Thoracic aorta (tissue), 2 donors: ENCODE measurements at regions not wholly inside any gene's neighbourhood (a gene's known extent, or its start where the extent isn't known, plus 50 kb on each side); places are given as distances from the start of the nearest gene placed in this dataset.

Experiments
- ATAC-seq: fragments of 150-250 bp; one replicate; pipeline ENCODE4 v1.8.0; 2017; ENCODE audit warnings: low read depth; ENCODE audit not compliant: insufficient number of reproducible peaks, low FRiP score
- DNase-seq: peaks from one replicate; pipeline ENCODE4 v3.0.0-alpha.2; 2020; ENCODE audit warnings: low spot score
- H3K27ac ChIP-seq, 2 donors: fragments of 200-600 bp; sonication (generic); 1 replicate in 1 of 2; 2 replicates in 1 of 2; pipeline ENCODE4 v1.5.1; 2016; ENCODE audit warnings: mild to moderate bottlenecking in 2 of 2, moderate library complexity in 2 of 2
- H3K27me3 ChIP-seq: fragments of 200-600 bp; sonication (generic); replicated peaks from 2 replicates; pipeline ENCODE4 v1.6.0; 2016; ENCODE audit warnings: mild to moderate bottlenecking; ENCODE audit not compliant: insufficient read depth
- H3K36me3 ChIP-seq: fragments of 200-600 bp; sonication (generic); one replicate; pipeline ENCODE4 v1.5.1; 2016
- H3K4me1 ChIP-seq, 2 donors: fragments of 200-600 bp; sonication (generic); 1 replicate in 1 of 2; 2 replicates in 1 of 2; pipeline versions ENCODE4 v1.5.1 to v1.6.0; 2016; ENCODE audit warnings: low read depth in 2 of 2, mild to moderate bottlenecking in 1 of 2; ENCODE audit not compliant: control insufficient read depth in 1 of 2
- H3K4me3 ChIP-seq: fragments of 200-600 bp; sonication (generic); 2 replicates; pipeline ENCODE4 v1.5.1; 2016; ENCODE audit warnings: mild to moderate bottlenecking
- H3K9me3 ChIP-seq: fragments of 200-600 bp; sonication (generic); 2 replicates; pipeline ENCODE4 v1.5.1; 2016
- TF ChIP-seq, protein P1 (sequence below): fragments of 200-600 bp; sonication (generic); IDR thresholded peaks from one replicate; pipeline ENCODE4 v1.5.1; 2019; ENCODE audit warnings: antibody characterized with exemption

DNA sequence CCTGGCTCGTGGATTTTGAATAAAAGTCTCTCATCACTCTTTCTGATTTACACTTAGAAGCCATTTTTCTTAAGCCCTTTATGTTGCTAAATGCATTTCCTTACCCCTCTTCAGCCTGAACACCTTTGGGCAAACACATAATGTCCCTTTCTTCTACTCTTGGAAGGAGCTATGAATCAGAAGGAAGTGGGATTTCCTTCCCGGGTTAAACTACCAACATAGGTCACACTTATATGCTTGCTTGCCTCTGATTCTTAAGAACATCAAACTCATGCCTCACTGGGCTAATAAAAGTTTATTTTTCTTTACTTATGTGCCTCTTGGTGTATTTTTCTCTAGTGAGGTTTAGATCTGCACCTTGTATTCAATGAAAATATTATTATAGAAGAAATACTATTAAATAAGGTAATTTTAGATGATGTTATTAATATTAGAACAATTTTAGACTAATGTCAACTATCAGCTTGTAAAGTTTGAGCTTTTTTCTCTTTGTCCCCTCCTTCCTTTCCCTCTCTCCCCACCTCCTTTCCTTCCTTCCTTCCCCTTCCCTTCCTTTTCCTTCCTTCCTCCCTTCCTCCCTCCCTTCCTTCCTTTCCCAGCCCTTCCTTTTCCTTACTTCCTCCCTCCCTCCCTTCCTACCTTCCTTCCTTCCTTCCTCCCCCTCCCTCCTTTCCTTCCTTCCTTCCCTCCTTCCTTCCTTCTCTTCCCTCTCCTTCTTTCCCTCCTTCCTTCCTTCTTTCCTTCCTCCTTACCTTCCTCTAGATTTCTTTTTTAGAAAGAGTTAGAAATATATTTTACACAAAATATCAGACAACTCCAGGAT, 66.5 kb upstream of the KCNJ6 start:
- TF ChIP-seq, protein P1, sequence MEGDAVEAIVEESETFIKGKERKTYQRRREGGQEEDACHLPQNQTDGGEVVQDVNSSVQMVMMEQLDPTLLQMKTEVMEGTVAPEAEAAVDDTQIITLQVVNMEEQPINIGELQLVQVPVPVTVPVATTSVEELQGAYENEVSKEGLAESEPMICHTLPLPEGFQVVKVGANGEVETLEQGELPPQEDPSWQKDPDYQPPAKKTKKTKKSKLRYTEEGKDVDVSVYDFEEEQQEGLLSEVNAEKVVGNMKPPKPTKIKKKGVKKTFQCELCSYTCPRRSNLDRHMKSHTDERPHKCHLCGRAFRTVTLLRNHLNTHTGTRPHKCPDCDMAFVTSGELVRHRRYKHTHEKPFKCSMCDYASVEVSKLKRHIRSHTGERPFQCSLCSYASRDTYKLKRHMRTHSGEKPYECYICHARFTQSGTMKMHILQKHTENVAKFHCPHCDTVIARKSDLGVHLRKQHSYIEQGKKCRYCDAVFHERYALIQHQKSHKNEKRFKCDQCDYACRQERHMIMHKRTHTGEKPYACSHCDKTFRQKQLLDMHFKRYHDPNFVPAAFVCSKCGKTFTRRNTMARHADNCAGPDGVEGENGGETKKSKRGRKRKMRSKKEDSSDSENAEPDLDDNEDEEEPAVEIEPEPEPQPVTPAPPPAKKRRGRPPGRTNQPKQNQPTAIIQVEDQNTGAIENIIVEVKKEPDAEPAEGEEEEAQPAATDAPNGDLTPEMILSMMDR, result no peak
- no peak for ATAC-seq
- Histone ChIP-seq H3K36me3 (no peaks in the 10 kb centered on the region), H3K27ac (no peak overlapping the region), H3K9me3 (no peaks in the 10 kb centered on the region), H3K4me1 (no peaks in the 10 kb centered on the region), H3K4me3 (no peak overlapping the region), H3K27me3 (no peaks in the 10 kb centered on the region)
- no peak for DNase-seq

DNA sequence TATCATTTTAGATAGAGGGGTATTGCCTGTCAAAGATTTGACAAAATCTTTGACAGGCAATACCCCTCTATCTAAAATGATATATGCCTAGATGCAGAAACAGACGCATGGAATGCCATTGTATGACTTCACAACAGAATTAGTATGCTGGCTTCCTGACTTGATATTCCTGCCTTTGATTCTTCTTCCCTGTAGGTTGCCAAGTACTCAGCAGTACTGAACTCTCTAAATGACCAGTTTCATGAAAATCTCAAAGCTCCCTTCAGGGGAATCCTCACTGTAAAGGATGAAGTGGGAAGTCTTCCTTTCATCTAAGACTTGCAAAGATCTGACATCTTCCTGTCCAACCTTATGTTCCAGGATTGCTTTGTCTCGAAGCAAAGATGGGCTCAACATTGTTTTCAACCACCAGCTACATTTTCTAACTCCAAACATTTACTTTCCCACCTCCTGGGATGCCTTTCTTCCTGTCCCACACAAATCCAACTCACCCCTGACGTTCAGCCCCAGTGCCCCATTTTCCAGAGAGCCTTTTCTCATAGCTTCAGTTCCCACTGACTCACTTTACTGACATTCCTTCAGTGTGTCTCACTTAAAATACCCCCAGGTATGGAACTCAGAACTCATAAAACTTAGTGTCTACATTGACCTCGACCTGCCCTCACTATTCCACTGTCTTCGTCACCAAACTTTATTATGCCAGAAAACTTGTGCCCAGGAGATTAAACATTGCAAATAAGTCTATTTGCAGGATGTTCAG, 67.3 kb upstream of the KCNJ6 start:
- ATAC-seq, result no peak
- TF ChIP-seq, protein P1, result no peak

DNA sequence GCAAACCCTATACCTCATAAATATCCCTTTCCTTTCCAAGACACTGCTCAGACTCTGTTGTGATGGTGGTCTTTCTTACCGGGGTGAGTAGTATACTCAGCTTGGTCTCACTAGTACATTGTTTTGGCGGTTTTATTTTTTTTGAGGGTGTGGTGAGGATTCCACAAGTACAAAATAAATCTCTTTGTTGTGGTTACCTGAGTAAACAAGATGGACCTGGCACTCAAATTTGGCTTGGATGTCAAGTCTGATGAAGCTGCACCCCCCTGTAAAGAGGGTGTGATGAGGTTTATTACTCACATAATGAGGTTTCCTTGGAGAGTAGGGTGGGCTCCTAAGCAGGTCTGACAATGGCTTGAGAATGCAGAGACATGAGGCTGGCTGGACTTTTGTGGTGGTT, 68.2 kb upstream of the KCNJ6 start:
- DNase-seq (no peak), ATAC-seq (no peak)
- Histone ChIP-seq H3K4me1 (no peaks in the 10 kb centered on the region), H3K36me3 (no peaks in the 10 kb centered on the region), H3K4me3 (no peak overlapping the region), H3K27me3 (no peaks in the 10 kb centered on the region), H3K9me3 (no peaks in the 10 kb centered on the region), H3K27ac (no peak overlapping the region)
- TF ChIP-seq, protein P1, result no peak

More for the DNA sequence above, 67.3 kb upstream of the KCNJ6 start:
- Histone ChIP-seq H3K9me3 (no peaks in the 10 kb centered on the region), H3K4me1 (no peaks in the 10 kb centered on the region), H3K27me3 (no peaks in the 10 kb centered on the region), H3K27ac (no peak overlapping the region), H3K4me3 (no peak overlapping the region), H3K36me3 (no peaks in the 10 kb centered on the region)
- no peak for DNase-seq

DNA sequence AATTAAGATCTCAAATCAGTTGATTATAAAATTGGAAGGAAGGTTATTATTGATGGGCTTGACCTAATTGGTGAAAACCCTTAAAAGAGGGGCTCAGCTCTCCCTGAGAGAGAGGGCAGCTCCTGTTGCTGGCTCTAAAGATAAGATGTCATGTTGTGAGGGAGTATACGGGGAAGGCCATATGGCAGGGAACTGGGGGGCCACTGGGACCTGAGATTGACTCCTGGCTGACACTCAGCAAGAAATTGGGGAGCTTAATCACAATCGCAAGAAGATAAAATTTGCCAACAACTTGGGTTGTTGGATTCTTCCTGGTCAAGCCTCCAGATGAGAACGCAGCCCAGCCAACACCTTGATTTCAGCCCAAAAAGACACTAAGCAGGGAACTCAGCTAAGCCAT, 69.7 kb upstream of the KCNJ6 start:
- H3K9me3 ChIP-seq, result no peaks in the 10 kb centered on the region
- no peak for DNase-seq
- H3K27me3 ChIP-seq, result no peaks in the 10 kb centered on the region
- no peak for ATAC-seq
- H3K27ac ChIP-seq, result no peak overlapping the region
- TF ChIP-seq, protein P1, result no peak
- H3K4me1 ChIP-seq, result no peaks in the 10 kb centered on the region
- H3K4me3 ChIP-seq, result no peak overlapping the region
- H3K36me3 ChIP-seq, result no peaks in the 10 kb centered on the region

DNA sequence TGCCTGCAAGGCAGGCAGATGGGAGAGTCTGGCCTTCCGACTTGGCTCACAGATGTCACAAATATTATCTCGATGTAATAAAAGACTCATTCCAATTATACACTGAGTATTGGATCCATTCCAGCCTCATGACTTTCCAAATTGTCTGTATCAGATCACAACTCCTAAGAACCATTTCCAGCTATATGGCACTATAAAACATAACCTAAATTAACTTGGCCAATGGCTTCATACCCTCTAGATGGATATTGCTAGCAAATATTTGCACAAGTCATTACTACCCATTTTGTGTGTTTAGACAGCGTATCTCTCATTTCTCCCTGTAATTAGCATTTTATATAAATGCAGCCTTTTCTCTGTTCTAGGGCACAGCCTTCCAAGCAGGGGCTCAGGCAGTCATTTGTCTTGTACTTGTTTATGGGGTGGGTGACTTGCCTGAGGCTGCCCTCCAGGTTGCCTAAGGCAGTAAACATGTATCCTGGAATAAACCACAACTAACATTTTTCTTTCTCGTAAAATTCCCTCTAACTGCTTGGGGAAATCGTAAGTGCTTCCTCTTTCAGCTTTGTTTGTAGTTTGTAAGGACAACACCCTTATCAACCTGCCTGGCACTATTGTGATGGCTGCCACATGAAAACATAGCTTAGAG, 70.6 kb upstream of the KCNJ6 start:
- Histone ChIP-seq H3K9me3 (no peaks in the 10 kb centered on the region), H3K27me3 (no peaks in the 10 kb centered on the region), H3K27ac (no peak overlapping the region), H3K36me3 (no peaks in the 10 kb centered on the region), H3K4me1 (no peaks in the 10 kb centered on the region), H3K4me3 (no peak overlapping the region)
- no peak for ATAC-seq
- TF ChIP-seq, protein P1, result no peak
- no peak for DNase-seq
